H9 (cell line): ENCODE measurements at regions not wholly inside any gene's neighbourhood (a gene's known extent, or its start where the extent isn't known, plus 50 kb on each side); places are given as distances from the start of the nearest gene placed in this dataset.

Experiments
- DNase-seq: peaks from one replicate; pipeline ENCODE4 v3.0.0-alpha.2; 2017
- H2AFZ ChIP-seq: one replicate; pipeline ENCODE4 v1.6.1; 2013; ENCODE audit warnings: mild to moderate bottlenecking, low read length, control low read depth, moderate library complexity
- H2AK5ac ChIP-seq: 2 replicates; pipeline ENCODE4 v1.6.1; 2013; ENCODE audit warnings: low read length, control low read depth, mixed read lengths; ENCODE audit not compliant: insufficient read length
- H2BK120ac ChIP-seq: one replicate; pipeline ENCODE4 v1.6.1; 2013; ENCODE audit warnings: low read depth, mild to moderate bottlenecking, low read length, control low read depth, inconsistent platforms; ENCODE audit not compliant: poor library complexity, severe bottlenecking
- H2BK12ac ChIP-seq: 2 replicates; pipeline ENCODE4 v1.6.1; 2013; ENCODE audit warnings: low read length, control low read depth, mixed read lengths, low read depth; ENCODE audit not compliant: insufficient read length
- H2BK15ac ChIP-seq: 2 replicates; pipeline ENCODE4 v1.6.1; 2013; ENCODE audit warnings: low read depth, low read length, control low read depth
- H2BK20ac ChIP-seq: one replicate; pipeline ENCODE4 v1.6.1; 2013; ENCODE audit warnings: low read depth, mild to moderate bottlenecking, low read length, control low read depth, inconsistent platforms; ENCODE audit not compliant: poor library complexity, severe bottlenecking
- H2BK5ac ChIP-seq: 2 replicates; pipeline ENCODE4 v1.6.1; 2013; ENCODE audit warnings: low read length, control low read depth, mixed read lengths; ENCODE audit not compliant: insufficient read length
- H3K14ac ChIP-seq: 2 replicates; pipeline ENCODE4 v1.6.1; 2013; ENCODE audit warnings: low read length, control low read depth; ENCODE audit not compliant: insufficient read depth
- H3K18ac ChIP-seq: 2 replicates; pipeline ENCODE4 v1.6.1; 2013; ENCODE audit warnings: low read depth, mild to moderate bottlenecking, mixed read lengths, low read length, control low read depth; ENCODE audit not compliant: insufficient read length
- H3K23ac ChIP-seq: 2 replicates; pipeline ENCODE4 v1.6.1; 2013; ENCODE audit warnings: low read length, control low read depth, mixed read lengths, low read depth; ENCODE audit not compliant: insufficient read length
- H3K23me2 ChIP-seq: 2 replicates; pipeline ENCODE4 v1.6.1; 2013; ENCODE audit warnings: low read depth, mild to moderate bottlenecking, mixed read lengths, low read length, control low read depth; ENCODE audit not compliant: insufficient read length, poor library complexity, severe bottlenecking
- H3K27ac ChIP-seq: 2 replicates; pipeline ENCODE4 v1.5.1; 2013; ENCODE audit warnings: low read length, control low read depth, mixed read lengths, low read depth; ENCODE audit not compliant: insufficient read length
- H3K27me3 ChIP-seq: 2 replicates; pipeline ENCODE4 v1.6.1; 2013; ENCODE audit warnings: low read length, control low read depth, inconsistent platforms; ENCODE audit not compliant: insufficient read depth
- H3K4ac ChIP-seq: 2 replicates; pipeline ENCODE4 v1.6.1; 2013; ENCODE audit warnings: low read depth, mild to moderate bottlenecking, control low read depth, inconsistent platforms, low read length, moderate library complexity
- H3K4me1 ChIP-seq: 2 replicates; pipeline ENCODE4 v1.6.1; 2013; ENCODE audit warnings: low read length, control low read depth, inconsistent platforms; ENCODE audit not compliant: insufficient read depth
- H3K4me2 ChIP-seq: 2 replicates; pipeline ENCODE4 v1.6.1; 2013; ENCODE audit warnings: low read length, control low read depth, mixed read lengths; ENCODE audit not compliant: insufficient read length, insufficient read depth
- H3K56ac ChIP-seq: 2 replicates; pipeline ENCODE4 v1.6.1; 2013; ENCODE audit warnings: low read depth, mild to moderate bottlenecking, mixed read lengths, low read length, control low read depth; ENCODE audit not compliant: insufficient read length
- H3K79me1 ChIP-seq: 2 replicates; pipeline ENCODE4 v1.6.1; 2013; ENCODE audit warnings: low read depth, mild to moderate bottlenecking, moderate library complexity, low read length, control low read depth, inconsistent platforms; ENCODE audit not compliant: insufficient read depth, poor library complexity, severe bottlenecking
- H3K79me2 ChIP-seq: 2 replicates; pipeline ENCODE4 v1.6.1; 2013; ENCODE audit warnings: low read length, control low read depth, inconsistent platforms; ENCODE audit not compliant: insufficient read depth
- H3K9ac ChIP-seq: 2 replicates; pipeline ENCODE4 v1.6.1; 2013; ENCODE audit warnings: low read length, control low read depth, mixed read lengths; ENCODE audit not compliant: insufficient read length; ENCODE audit errors: extremely low read depth
- H3K9me3 ChIP-seq: one replicate; pipeline ENCODE4 v1.6.1; 2013; ENCODE audit warnings: low read depth, low read length, inconsistent platforms; ENCODE audit not compliant: control insufficient read depth
- H3T11ph ChIP-seq: one replicate; pipeline ENCODE4 v1.6.1; 2013; ENCODE audit warnings: mild to moderate bottlenecking, low read length, control low read depth, inconsistent platforms
- H4K20me1 ChIP-seq: one replicate; pipeline ENCODE4 v1.6.1; 2013; ENCODE audit not compliant: control insufficient read depth, insufficient read length, insufficient read depth
- H4K5ac ChIP-seq: 2 replicates; pipeline ENCODE4 v1.6.1; 2013; ENCODE audit warnings: low read depth, mild to moderate bottlenecking, mixed read lengths, low read length, control low read depth; ENCODE audit not compliant: insufficient read length
- H4K8ac ChIP-seq: replicated peaks from 2 replicates; pipeline ENCODE4 v1.6.1; 2013; ENCODE audit warnings: low read length, control low read depth, mixed read lengths, low read depth; ENCODE audit not compliant: insufficient read length
- H4K91ac ChIP-seq: 2 replicates; pipeline ENCODE4 v1.6.1; 2013; ENCODE audit warnings: low read depth, mild to moderate bottlenecking, moderate library complexity, mixed read lengths, low read length, control low read depth; ENCODE audit not compliant: insufficient read length
- H3K27ac Mint-ChIP-seq, 3 experiments: 2 replicates in 2 of 3; 3 replicates in 1 of 3; pipeline ENCODE4 v1.8.0; 2020 to 2021; ENCODE audit warnings: mixed read lengths in 3 of 3, mild to moderate bottlenecking in 1 of 3, moderate library complexity in 1 of 3
- H3K27me3 Mint-ChIP-seq: 2 replicates; pipeline ENCODE4 v1.8.0; 2021; ENCODE audit warnings: low read depth, mild to moderate bottlenecking, moderate library complexity, mixed read lengths
- H3K36me3 Mint-ChIP-seq, 3 experiments: 2 replicates in 2 of 3; 3 replicates in 1 of 3; pipeline ENCODE4 v1.8.0; 2020 to 2021; ENCODE audit warnings: low read depth in 3 of 3, mixed read lengths in 3 of 3; ENCODE audit not compliant: insufficient read depth in 1 of 3
- H3K4me1 Mint-ChIP-seq, 2 experiments: 2 replicates each; pipeline ENCODE4 v1.8.0; 2020; ENCODE audit warnings: mixed read lengths in 2 of 2
- H3K4me3 Mint-ChIP-seq, 2 experiments: 2 replicates in 1 of 2; 3 replicates in 1 of 2; pipeline ENCODE4 v1.8.0; 2020 to 2021; ENCODE audit warnings: mild to moderate bottlenecking in 2 of 2, mixed read lengths in 2 of 2, moderate library complexity in 1 of 2
- H3K9me3 Mint-ChIP-seq, 2 experiments: 2 replicates in 1 of 2; 3 replicates in 1 of 2; pipeline ENCODE4 v1.8.0; 2020; ENCODE audit warnings: mild to moderate bottlenecking in 2 of 2, mixed read lengths in 2 of 2, moderate library complexity in 1 of 2
- CTCF ChIP-seq: fragments of 200-600 bp; sonication (generic); conservative IDR thresholded peaks from 3 replicates; pipeline ENCODE4 v1.8.0; 2021; ENCODE audit warnings: antibody characterized with exemption, mild to moderate bottlenecking
- WGBS: extraction: QIAGEN DNeasy Blood & Tissue Kit; methylation state at CpG from one replicate; pipeline ENCODE4 v1.1.7; 2013; ENCODE audit warnings: missing lambda C conversion rate, low lambda C conversion rate, mixed read lengths; ENCODE audit not compliant: insufficient read length; ENCODE audit errors: extremely low coverage; 5-methylcytosine and 5-hydroxymethylcytosine counted together

- H4K91ac ChIP-seq = no peak overlapping the region
- TF ChIP-seq CTCF = no peak
- H3K56ac ChIP-seq = no peak overlapping the region
- Mint-ChIP-seq H3K4me3 (no peak overlapping the region), H3K27me3 (no peaks in the 10 kb centered on the region), H3K27ac (no peak overlapping the region), H3K4me1 (no peaks in the 10 kb centered on the region), H3K9me3 (peaks cover 0 to 16% of the 10 kb centered on the region in 2 experiments; a peak in 2 of 5 replicates), H3K36me3 (0 out of 7 replicates have a peak, but pooled peaks cover 0 to 8% (median 0%) of the 10 kb centered on the region in 3 experiments)
- H2BK20ac ChIP-seq = no peak overlapping the region
- no peak overlapping the region for H3K14ac ChIP-seq
- H3K4me1 ChIP-seq = no peaks in the 10 kb centered on the region
- no peak overlapping the region for H2BK120ac ChIP-seq
- no peak overlapping the region for H4K5ac ChIP-seq
- no peak overlapping the region for H4K8ac ChIP-seq
- no peak overlapping the region for H2BK5ac ChIP-seq
- H3K23ac ChIP-seq = no peak overlapping the region
- no peak for DNase-seq
- no peak overlapping the region for H3T11ph ChIP-seq
- H2BK12ac ChIP-seq = no peak overlapping the region
- no peak overlapping the region for H3K18ac ChIP-seq
- H2BK15ac ChIP-seq = no peak overlapping the region
- no peaks in the 10 kb centered on the region for H3K79me2 ChIP-seq
- no peaks in the 10 kb centered on the region for H3K27me3 ChIP-seq
- no peaks in the 10 kb centered on the region for H4K20me1 ChIP-seq
- no peak overlapping the region for H3K27ac ChIP-seq
- H3K79me1 ChIP-seq = no peaks in the 10 kb centered on the region
- no peak overlapping the region for H3K9ac ChIP-seq
- H3K4me2 ChIP-seq = no peak overlapping the region
- WGBS = no CpG with 5 or more reads among the region's 4 CpGs
- H3K23me2 ChIP-seq = no peaks in the 10 kb centered on the region
- no peak overlapping the region for H2AK5ac ChIP-seq
- H2AFZ ChIP-seq = no peak overlapping the region
- H3K9me3 ChIP-seq = no peaks in the 10 kb centered on the region
- no peak overlapping the region for H3K4ac ChIP-seq
Observed at GRCh38 chr6:68247782-68248181, 387.3 kb upstream of the ADGRB3 start.
